NB4 (cell line): ENCODE measurements at regions not wholly inside any gene's neighbourhood (a gene's known extent, or its start where the extent isn't known, plus 50 kb on each side); places are given as distances from the start of the nearest gene placed in this dataset.

ENCODE experiments used
- CTCF ChIP-seq: IDR thresholded peaks from one replicate; pipeline ENCODE4 v1.5.1; 2012; ENCODE audit warnings: low read depth, low read length
- POLR2A ChIP-seq: IDR thresholded peaks from 2 replicates; pipeline ENCODE4 v1.6.1; 2011; ENCODE audit warnings: mild to moderate bottlenecking; ENCODE audit not compliant: insufficient read length; ENCODE audit errors: extremely low read depth

GRCh38 chr9:91024841-91025240, 223.2 kb downstream of the SYK start:
- no peak for TF ChIP-seq CTCF
- no peak for TF ChIP-seq POLR2A
